A549 (cell line): ENCODE measurements at regions not wholly inside any gene's neighbourhood (a gene's known extent, or its start where the extent isn't known, plus 50 kb on each side); places are given as distances from the start of the nearest gene placed in this dataset.

Experiments used
- ATAC-seq, 2 experiments: fragments of 200-7000 bp in 1 of 2; fragments of >200 bp in 1 of 2; cut with Nextera tagmentation in 1 of 2; cut with Tn5 transposase in 1 of 2; 3 replicates each; pipeline versions ENCODE4 v1.8.0 to v1.9.1; 2018 to 2020; ENCODE audit warnings: mild to moderate bottlenecking in 1 of 2, moderate library complexity in 1 of 2
- CTCF ChIA-PET: fragments of 300-600 bp; sonication (Branson Sonifier 250); formaldehyde crosslinking; extraction: SDS; loops from one replicate; lab custom pipeline; 2021; ENCODE audit warnings: antibody characterized with exemption, inconsistent platforms; lab: Yijun Ruan, JAX
- POLR2A ChIA-PET: fragments of 350-600 bp; formaldehyde crosslinking; extraction: SDS; loops from one replicate; lab custom pipeline; 2021; ENCODE audit warnings: antibody characterized with exemption, inconsistent platforms; lab: Yijun Ruan, JAX
- DNase-seq, 2 experiments: peaks; one replicate each; pipeline versions ENCODE4 v3.0.0 to v3.0.0-alpha.2; 2011 to 2016; ENCODE audit warnings: low read depth in 1 of 2, low spot score in 1 of 2
- FAIRE-seq: peaks from 2 replicates; lab custom pipeline; 2011; peaks lifted over from hg19 to GRCh38; lab: Jason Lieb, UNC
- H3K27ac ChIP-seq, 2 experiments: fragments of >200 bp; sonication (Bioruptor Twin); formaldehyde crosslinking; 3 replicates each; pipeline ENCODE4 v1.5.1; 2016 to 2017
- H3K4me1 ChIP-seq: fragments of >200 bp; sonication (Bioruptor Twin); formaldehyde crosslinking; 3 replicates; pipeline ENCODE4 v1.6.1; 2016
- H3K4me2 ChIP-seq: fragments of >200 bp; sonication (Bioruptor Twin); formaldehyde crosslinking; 3 replicates; pipeline ENCODE4 v1.6.1; 2016
- H3K4me3 ChIP-seq: fragments of >200 bp; sonication (Bioruptor Twin); formaldehyde crosslinking; 3 replicates; pipeline ENCODE4 v1.5.1; 2016
- H3K9me3 ChIP-seq: fragments of >200 bp; sonication (Bioruptor Twin); formaldehyde crosslinking; 3 replicates; pipeline ENCODE4 v1.6.1; 2016
- BCL3 ChIP-seq: fragments of >200 bp; sonication (Bioruptor Twin); formaldehyde crosslinking; IDR thresholded peaks from 3 replicates; pipeline ENCODE4 v1.6.1; 2016
- CBX2 ChIP-seq: fragments of 200-600 bp; sonication (generic); IDR thresholded peaks from 2 replicates; pipeline ENCODE4 v1.6.1; 2016; ENCODE audit warnings: low read depth, mild to moderate bottlenecking, borderline replicate concordance
- CEBPB ChIP-seq, 2 experiments: fragments of >200 bp in 1 of 2; sonication (Bioruptor Twin) in 1 of 2; formaldehyde crosslinking in 1 of 2; IDR thresholded peaks; 2 replicates each; pipeline ENCODE4 v1.6.1; 2012 to 2016
- CHD2 ChIP-seq: fragments of 150-350 bp; IDR thresholded peaks from 2 replicates; pipeline ENCODE4 v1.6.1; 2014; ENCODE audit warnings: low read length; ENCODE audit not compliant: partially characterized antibody
- CHD4 ChIP-seq: fragments of 200-600 bp; sonication (generic); IDR thresholded peaks from 2 replicates; pipeline ENCODE4 v1.6.1; 2016; ENCODE audit warnings: antibody characterized with exemption, mild to moderate bottlenecking, borderline replicate concordance
- EHMT2 ChIP-seq: fragments of 200-600 bp; sonication (generic); IDR thresholded peaks from 2 replicates; pipeline ENCODE4 v1.6.1; 2016; ENCODE audit warnings: antibody characterized with exemption, low read depth, mild to moderate bottlenecking, moderate library complexity
- FOSB ChIP-seq: fragments of 250-450 bp; sonication (Bioruptor Pico); IDR thresholded peaks from 2 replicates; pipeline ENCODE4 v1.5.0; 2020; ENCODE audit warnings: mild to moderate bottlenecking, moderate library complexity
- HMGXB4 ChIP-seq: fragments of 250-450 bp; sonication (Bioruptor Pico); IDR thresholded peaks from 2 replicates; pipeline ENCODE4 v1.5.0; 2021; ENCODE audit warnings: mild to moderate bottlenecking, moderate library complexity, borderline replicate concordance
- JUN ChIP-seq, 2 experiments: fragments of >200 bp; sonication (Bioruptor Twin); formaldehyde crosslinking; IDR thresholded peaks; 2 replicates in 1 of 2; 3 replicates in 1 of 2; pipeline ENCODE4 v1.6.1; 2016 to 2017
- MYC ChIP-seq: IDR thresholded peaks from 2 replicates; pipeline ENCODE4 v1.6.1; 2012; ENCODE audit warnings: mild to moderate bottlenecking, inconsistent platforms, low read length, improper control_type of control experiment, borderline replicate concordance
- PBX3 ChIP-seq: IDR thresholded peaks from 2 replicates; pipeline ENCODE4 v1.6.1; 2012
- RFX5 ChIP-seq: fragments of 450-650 bp; IDR thresholded peaks from 2 replicates; pipeline ENCODE4 v1.7.1; 2014; ENCODE audit warnings: antibody characterized with exemption, mild to moderate bottlenecking, moderate library complexity
- RNF2 ChIP-seq: fragments of 200-600 bp; sonication (generic); IDR thresholded peaks from 2 replicates; pipeline ENCODE4 v1.6.1; 2016; ENCODE audit warnings: low read depth, mild to moderate bottlenecking, antibody characterized with exemption, moderate library complexity, borderline replicate concordance
- SREBF2 ChIP-seq: fragments of 450-650 bp; IDR thresholded peaks from 2 replicates; pipeline ENCODE4 v1.6.1; 2014; ENCODE audit warnings: mild to moderate bottlenecking, moderate library complexity
- ZNF302 ChIP-seq: fragments of 250-450 bp; sonication (Bioruptor Pico); IDR thresholded peaks from 2 replicates; pipeline ENCODE4 v1.9.0; 2021; ENCODE audit warnings: inconsistent platforms, mild to moderate bottlenecking, moderate library complexity
- WGBS: methylation state at CpG from one replicate; pipeline ENCODE4 v1.1.6; 2017; ENCODE audit errors: missing lambda C conversion rate; 5-methylcytosine and 5-hydroxymethylcytosine counted together
- TF ChIP-seq, protein P1 (sequence below): fragments of 150-350 bp; IDR thresholded peaks from 2 replicates; pipeline ENCODE4 v1.6.1; 2014; ENCODE audit warnings: low read depth, mild to moderate bottlenecking, low read length
- TF ChIP-seq, protein P2 (sequence below): fragments of 450-650 bp; IDR thresholded peaks from 2 replicates; pipeline ENCODE4 v1.6.1; 2014; ENCODE audit warnings: antibody characterized with exemption
- TF ChIP-seq, protein P3 (sequence below): fragments of 200-600 bp; sonication (generic); IDR thresholded peaks from 2 replicates; pipeline ENCODE4 v1.6.1; 2016; ENCODE audit warnings: antibody characterized with exemption, mild to moderate bottlenecking, moderate library complexity

- Histone ChIP-seq H3K27ac (peak overlapping the region in 1 of 2 experiments; percentile 45; a peak in 2 of 6 replicates), H3K4me1 (no peaks in the 10 kb centered on the region), H3K4me2 (peak overlapping the region; percentile 67), H3K4me3 (peak overlapping the region; percentile 35), H3K9me3 (no peaks in the 10 kb centered on the region)
- 45% methylated on average over 17 of the region's 50 CpGs for WGBS
- no peak for FAIRE-seq
- TF ChIP-seq MYC (no peak), BCL3 (no peak), RNF2 (no peak), ZNF302 (CRISPR knock-in tag) (no peak), CBX2 (no peak), FOSB (CRISPR knock-in tag) (no peak), HMGXB4 (CRISPR knock-in tag) (no peak), CEBPB (IDR thresholded peaks at IDR 0.05) (no peak), EHMT2 (no peak), SREBF2 (no peak), PBX3 (no peak), RFX5 (no peak), JUN (IDR thresholded peaks at IDR 0.05) (no peak), CHD2 (no peak), CHD4 (no peak)
- TF ChIP-seq, protein P1, sequence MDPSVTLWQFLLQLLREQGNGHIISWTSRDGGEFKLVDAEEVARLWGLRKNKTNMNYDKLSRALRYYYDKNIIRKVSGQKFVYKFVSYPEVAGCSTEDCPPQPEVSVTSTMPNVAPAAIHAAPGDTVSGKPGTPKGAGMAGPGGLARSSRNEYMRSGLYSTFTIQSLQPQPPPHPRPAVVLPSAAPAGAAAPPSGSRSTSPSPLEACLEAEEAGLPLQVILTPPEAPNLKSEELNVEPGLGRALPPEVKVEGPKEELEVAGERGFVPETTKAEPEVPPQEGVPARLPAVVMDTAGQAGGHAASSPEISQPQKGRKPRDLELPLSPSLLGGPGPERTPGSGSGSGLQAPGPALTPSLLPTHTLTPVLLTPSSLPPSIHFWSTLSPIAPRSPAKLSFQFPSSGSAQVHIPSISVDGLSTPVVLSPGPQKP, result no peak
- TF ChIP-seq, protein P2, sequence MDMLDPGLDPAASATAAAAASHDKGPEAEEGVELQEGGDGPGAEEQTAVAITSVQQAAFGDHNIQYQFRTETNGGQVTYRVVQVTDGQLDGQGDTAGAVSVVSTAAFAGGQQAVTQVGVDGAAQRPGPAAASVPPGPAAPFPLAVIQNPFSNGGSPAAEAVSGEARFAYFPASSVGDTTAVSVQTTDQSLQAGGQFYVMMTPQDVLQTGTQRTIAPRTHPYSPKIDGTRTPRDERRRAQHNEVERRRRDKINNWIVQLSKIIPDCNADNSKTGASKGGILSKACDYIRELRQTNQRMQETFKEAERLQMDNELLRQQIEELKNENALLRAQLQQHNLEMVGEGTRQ, result no peak
- TF ChIP-seq, protein P3, sequence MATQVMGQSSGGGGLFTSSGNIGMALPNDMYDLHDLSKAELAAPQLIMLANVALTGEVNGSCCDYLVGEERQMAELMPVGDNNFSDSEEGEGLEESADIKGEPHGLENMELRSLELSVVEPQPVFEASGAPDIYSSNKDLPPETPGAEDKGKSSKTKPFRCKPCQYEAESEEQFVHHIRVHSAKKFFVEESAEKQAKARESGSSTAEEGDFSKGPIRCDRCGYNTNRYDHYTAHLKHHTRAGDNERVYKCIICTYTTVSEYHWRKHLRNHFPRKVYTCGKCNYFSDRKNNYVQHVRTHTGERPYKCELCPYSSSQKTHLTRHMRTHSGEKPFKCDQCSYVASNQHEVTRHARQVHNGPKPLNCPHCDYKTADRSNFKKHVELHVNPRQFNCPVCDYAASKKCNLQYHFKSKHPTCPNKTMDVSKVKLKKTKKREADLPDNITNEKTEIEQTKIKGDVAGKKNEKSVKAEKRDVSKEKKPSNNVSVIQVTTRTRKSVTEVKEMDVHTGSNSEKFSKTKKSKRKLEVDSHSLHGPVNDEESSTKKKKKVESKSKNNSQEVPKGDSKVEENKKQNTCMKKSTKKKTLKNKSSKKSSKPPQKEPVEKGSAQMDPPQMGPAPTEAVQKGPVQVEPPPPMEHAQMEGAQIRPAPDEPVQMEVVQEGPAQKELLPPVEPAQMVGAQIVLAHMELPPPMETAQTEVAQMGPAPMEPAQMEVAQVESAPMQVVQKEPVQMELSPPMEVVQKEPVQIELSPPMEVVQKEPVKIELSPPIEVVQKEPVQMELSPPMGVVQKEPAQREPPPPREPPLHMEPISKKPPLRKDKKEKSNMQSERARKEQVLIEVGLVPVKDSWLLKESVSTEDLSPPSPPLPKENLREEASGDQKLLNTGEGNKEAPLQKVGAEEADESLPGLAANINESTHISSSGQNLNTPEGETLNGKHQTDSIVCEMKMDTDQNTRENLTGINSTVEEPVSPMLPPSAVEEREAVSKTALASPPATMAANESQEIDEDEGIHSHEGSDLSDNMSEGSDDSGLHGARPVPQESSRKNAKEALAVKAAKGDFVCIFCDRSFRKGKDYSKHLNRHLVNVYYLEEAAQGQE, result no peak
- DNase-seq, result peak in 1 of 2 experiments; percentile 11
- peak; percentile 43 to 80 for ATAC-seq
- ChIA-PET POLR2A (no interaction called here), CTCF (interaction anchor here (1.4 to 2.1 kb wide), 2 partner anchors 25 to 80 kb away, joined by 3 to 6 read pairs; no protein-coding TSS in a partner anchor)
Measured at GRCh38 chrX:51395810-51396728, 63.4 kb downstream of the NUDT10 start.
